Pancreas (tissue), 10 donors: ENCODE measurements at regions not wholly inside any gene's neighbourhood (a gene's known extent, or its start where the extent isn't known, plus 50 kb on each side); places are given as distances from the start of the nearest gene placed in this dataset.

Source experiments
- ATAC-seq, 4 donors: fragments of 200-7000 bp; cut with Tn5 transposase; one replicate each; pipeline versions ENCODE4 v1.8.0 to v1.9.1; 2020; ENCODE audit warnings: mild to moderate bottlenecking in 4 of 4, moderate library complexity in 4 of 4
- DNase-seq, 6 donors: peaks; one replicate each; pipeline ENCODE4 v3.0.0-alpha.2; 2020
- FAIRE-seq: peaks from 2 replicates; lab custom pipeline; 2012; peaks lifted over from hg19 to GRCh38; lab: Jason Lieb, UNC
- H3K27ac ChIP-seq, 4 donors: fragments of 200-600 bp; sonication (generic); 1 replicate in 3 of 4; 2 replicates in 1 of 4; pipeline versions ENCODE4 v1.5.0 to v1.8.0; 2020
- H3K27me3 ChIP-seq, 4 donors: fragments of 200-600 bp; one replicate each; pipeline ENCODE4 v1.8.0; 2021
- H3K36me3 ChIP-seq, 3 donors: fragments of 200-600 bp; sonication (generic) in 1 of 3; one replicate each; pipeline versions ENCODE4 v1.5.0 to v1.8.0; 2020 to 2021
- H3K4me1 ChIP-seq, 3 donors: fragments of 200-600 bp; one replicate each; pipeline ENCODE4 v1.8.0; 2021
- H3K4me3 ChIP-seq, 4 donors: fragments of 200-600 bp; sonication (generic) in 2 of 4; one replicate each; pipeline versions ENCODE4 v1.5.0 to v1.8.0; 2020 to 2021
- H3K9me3 ChIP-seq, 4 donors: fragments of 200-600 bp; one replicate each; pipeline ENCODE4 v1.8.0; 2021
- CTCF ChIP-seq, 4 donors: fragments of 200-600 bp; sonication (generic) in 3 of 4; IDR thresholded peaks; one replicate each; pipeline versions ENCODE4 v1.5.0 to v1.8.0; 2021; ENCODE audit warnings: antibody characterized with exemption in 4 of 4
- WGBS, 2 donors: extraction: QIAGEN DNeasy Blood & Tissue Kit; methylation state at CpG; one replicate each; pipeline ENCODE4 v1.1.7; 2013; 5-methylcytosine and 5-hydroxymethylcytosine counted together
- intact Hi-C, 3 donors: fragments of 100-400 bp; cut with DNase I; formaldehyde crosslinking; loops; one replicate each; pipeline versions ENCODE4 v1.11.1 to v1.14.2; 2022
- donor health status: healthy with polysubstance abuse.
- donor health status: DM: no; HTN: no; CAD: no; lungs with moderate emphysema.
- donor health status: DM: no; HTN: no; CAD: no.
- donor health status: control.
- donor health status: control.
- donor health status: Bipolar disorder and iron deficiency.
- donor health status: DM: yes; HTN: yes; CAD: no.
- donor health status: DM: no; HTN: no; CAD: no.
- donor health status: DM: no; HTN: no; CAD: no.
- donor health status: DM: yes; HTN: yes; CAD: no.

GRCh38 chr12:46523446-46523845, 150.9 kb upstream of the SLC38A2 start:
- H3K4me3 ChIP-seq = no peak overlapping the region
- TF ChIP-seq CTCF (IDR thresholded peaks at IDR 0.05) = no peak
- no peaks in the 10 kb centered on the region for H3K4me1 ChIP-seq
- DNase-seq (no peak), FAIRE-seq (no peak), ATAC-seq (no peak)
- H3K9me3 ChIP-seq = no peaks in the 10 kb centered on the region
- no peak overlapping the region for H3K27ac ChIP-seq
- H3K27me3 ChIP-seq = no peaks in the 10 kb centered on the region
- WGBS, 2 donors = 96% methylated on average over 2 of the region's 2 CpGs
- H3K36me3 ChIP-seq = no peaks in the 10 kb centered on the region
- intact Hi-C loops = no loop called here

GRCh38 chr12:46522071-46522470, 149.5 kb upstream of the SLC38A2 start:
- Histone ChIP-seq H3K36me3 (no peaks in the 10 kb centered on the region), H3K4me1 (no peaks in the 10 kb centered on the region), H3K4me3 (no peak overlapping the region), H3K9me3 (no peaks in the 10 kb centered on the region), H3K27ac (no peak overlapping the region), H3K27me3 (no peaks in the 10 kb centered on the region)
- no peak for TF ChIP-seq CTCF (IDR thresholded peaks at IDR 0.05)
- FAIRE-seq = no peak
- no peak for ATAC-seq
- intact Hi-C loops = no loop called here
- WGBS, 2 donors = 75 to 81% methylated on average over 1 of the region's 1 CpG
- no peak for DNase-seq

- no peak for ATAC-seq
- FAIRE-seq = no peak
- no peak overlapping the region for H3K27ac ChIP-seq
- no peaks in the 10 kb centered on the region for H3K27me3 ChIP-seq
- intact Hi-C loops = no loop called here
- H3K4me3 ChIP-seq = no peak overlapping the region
- H3K36me3 ChIP-seq = no peaks in the 10 kb centered on the region
- DNase-seq = no peak
- 89 to 97% methylated on average over 2 of the region's 2 CpGs for WGBS, 2 donors
- no peaks in the 10 kb centered on the region for H3K4me1 ChIP-seq
- no peak for TF ChIP-seq CTCF (IDR thresholded peaks at IDR 0.05)
- H3K9me3 ChIP-seq = no peaks in the 10 kb centered on the region
Measured at GRCh38 chr12:46521145-46521544, 148.6 kb upstream of the SLC38A2 start.

- WGBS, 2 donors = 97% methylated on average over 1 of the region's 1 CpG
- Histone ChIP-seq H3K27me3 (no peaks in the 10 kb centered on the region), H3K27ac (no peak overlapping the region), H3K36me3 (no peaks in the 10 kb centered on the region), H3K4me3 (no peak overlapping the region), H3K9me3 (no peaks in the 10 kb centered on the region), H3K4me1 (no peaks in the 10 kb centered on the region)
- intact Hi-C loops = no loop called here
- FAIRE-seq = no peak
- TF ChIP-seq CTCF (IDR thresholded peaks at IDR 0.05) = no peak
- ATAC-seq = no peak
- no peak for DNase-seq
Measured at GRCh38 chr12:46519407-46519806, 146.8 kb upstream of the SLC38A2 start.

- TF ChIP-seq CTCF (IDR thresholded peaks at IDR 0.05) = no peak
- DNase-seq (no peak), FAIRE-seq (no peak), ATAC-seq (no peak)
- 84 to 88% methylated on average over 3 of the region's 3 CpGs for WGBS, 2 donors
- H3K4me3 ChIP-seq = no peak overlapping the region
- no peak overlapping the region for H3K27ac ChIP-seq
- H3K9me3 ChIP-seq = no peaks in the 10 kb centered on the region
- H3K27me3 ChIP-seq = no peaks in the 10 kb centered on the region
- intact Hi-C loops = no loop called here
- no peaks in the 10 kb centered on the region for H3K4me1 ChIP-seq
- H3K36me3 ChIP-seq = no peaks in the 10 kb centered on the region
Measured at GRCh38 chr12:46518729-46519128, 146.2 kb upstream of the SLC38A2 start.
